Activated CD4-positive, alpha-beta T cell treated with anti-CD3 and anti-CD28 coated beads, Interleukin-2, amount 50 U/mL, for 16 hours (primary cell): ENCODE measurements at regions not wholly inside any gene's neighbourhood (a gene's known extent, or its start where the extent isn't known, plus 50 kb on each side); places are given as distances from the start of the nearest gene placed in this dataset.
A peak's percentile ranks its signal among the peaks of the same experiment; 100 is the strongest.

ENCODE experiments used
- DNase-seq: peaks from one replicate; pipeline ENCODE4 v3.0.0-alpha.2; 2020

- no peak for DNase-seq
Measured at GRCh38 chr5:56479126-56479525, 246.0 kb upstream of the ANKRD55 start.

GRCh38 chr5:56478062-56478461 is 244.9 kb upstream of the ANKRD55 start:
- no peak for DNase-seq

- DNase-seq = no peak
Measured at GRCh38 chr5:56476487-56476856, 243.3 kb upstream of the ANKRD55 start.

- no peak for DNase-seq
Measured at GRCh38 chr5:56475689-56476486, 242.8 kb upstream of the ANKRD55 start.

GRCh38 chr5:56471707-56472106 is 238.6 kb upstream of the ANKRD55 start:
- no peak for DNase-seq

GRCh38 chr5:56470007-56470406 is 236.9 kb upstream of the ANKRD55 start:
- DNase-seq = no peak

GRCh38 chr5:56468277-56468676 is 235.1 kb upstream of the ANKRD55 start:
- DNase-seq = no peak

- no peak for DNase-seq
Measured at GRCh38 chr5:56467176-56467717, 234.1 kb upstream of the ANKRD55 start.

GRCh38 chr5:56466136-56466816 is 233.1 kb upstream of the ANKRD55 start:
- no peak for DNase-seq

- no peak for DNase-seq
Measured at GRCh38 chr5:56465769-56466135, 232.6 kb upstream of the ANKRD55 start.

- DNase-seq = no peak
Measured at GRCh38 chr5:56464935-56465768, 232.0 kb upstream of the ANKRD55 start.

GRCh38 chr5:56463944-56464571 is 230.9 kb upstream of the ANKRD55 start:
- DNase-seq = no peak

GRCh38 chr5:56461584-56461983 is 228.5 kb upstream of the ANKRD55 start:
- DNase-seq = no peak

- no peak for DNase-seq
Measured at GRCh38 chr5:56460681-56461191, 227.6 kb upstream of the ANKRD55 start.

- DNase-seq = no peak
Measured at GRCh38 chr5:56460195-56460546, 227.0 kb upstream of the ANKRD55 start.

GRCh38 chr5:56459394-56460194 is 226.5 kb upstream of the ANKRD55 start:
- DNase-seq = no peak

GRCh38 chr5:56457887-56458812 is 225.0 kb upstream of the ANKRD55 start:
- no peak for DNase-seq

- DNase-seq = no peak
Measured at GRCh38 chr5:56456002-56456401, 222.9 kb upstream of the ANKRD55 start.

- no peak for DNase-seq
Measured at GRCh38 chr5:56455417-56455816, 222.3 kb upstream of the ANKRD55 start.

GRCh38 chr5:56454219-56454862 is 221.2 kb upstream of the ANKRD55 start:
- peak; percentile 7 for DNase-seq
